ENCODE measurements at regions not wholly inside any gene's neighbourhood (a gene's known extent, or its start where the extent isn't known, plus 50 kb on each side); places are given as distances from the start of the nearest gene placed in this dataset.

- no peak for DNase-seq (ENCODE audit: low read depth, low spot score)
Measured at GRCh38 chr15:97688886-97689285, 271.6 kb upstream of the ARRDC4 start.

GRCh38 chr15:97691078-97691477, 269.4 kb upstream of the ARRDC4 start:
- DNase-seq (ENCODE audit: low read depth, low spot score), result no peak

- DNase-seq (ENCODE audit: low read depth, low spot score), result no peak
Measured at GRCh38 chr15:97691799-97692198, 268.7 kb upstream of the ARRDC4 start.

DNA sequence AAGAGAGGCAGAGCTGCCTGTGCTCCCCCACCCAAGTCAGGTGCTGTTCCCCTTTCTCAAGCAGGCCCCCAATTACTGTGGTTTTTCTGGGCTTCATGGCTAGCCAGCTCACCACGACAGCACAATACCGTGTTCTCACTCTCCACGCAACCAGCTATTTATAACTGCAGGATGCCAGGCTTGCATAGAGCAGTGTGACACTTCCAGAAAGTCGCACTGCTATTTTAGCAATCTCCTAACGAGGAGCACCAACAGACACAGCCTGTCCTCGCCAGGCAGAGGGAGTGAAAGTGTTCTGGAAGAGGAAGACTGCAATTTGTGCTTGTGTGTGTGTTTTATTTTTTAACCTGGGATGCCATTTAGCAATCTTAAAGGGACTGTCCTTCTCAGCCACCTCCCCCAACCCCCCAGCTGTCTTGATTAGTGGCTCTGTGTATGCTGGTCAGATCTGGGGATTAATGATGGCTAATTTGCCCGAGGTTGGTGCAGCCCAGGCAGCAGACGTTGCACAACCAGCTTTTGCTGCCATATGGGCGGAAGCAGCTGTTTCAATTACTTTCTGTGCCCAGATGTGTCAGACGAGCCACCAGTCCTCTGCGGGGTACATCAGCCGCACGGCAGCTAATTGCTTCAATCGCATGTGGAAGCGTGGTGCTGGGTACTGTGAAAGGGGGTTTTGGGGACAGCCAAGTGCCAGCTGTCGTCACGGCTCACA, 268.0 kb upstream of the ARRDC4 start:
- DNase-seq (ENCODE audit: low read depth, low spot score), result no peak

DNA sequence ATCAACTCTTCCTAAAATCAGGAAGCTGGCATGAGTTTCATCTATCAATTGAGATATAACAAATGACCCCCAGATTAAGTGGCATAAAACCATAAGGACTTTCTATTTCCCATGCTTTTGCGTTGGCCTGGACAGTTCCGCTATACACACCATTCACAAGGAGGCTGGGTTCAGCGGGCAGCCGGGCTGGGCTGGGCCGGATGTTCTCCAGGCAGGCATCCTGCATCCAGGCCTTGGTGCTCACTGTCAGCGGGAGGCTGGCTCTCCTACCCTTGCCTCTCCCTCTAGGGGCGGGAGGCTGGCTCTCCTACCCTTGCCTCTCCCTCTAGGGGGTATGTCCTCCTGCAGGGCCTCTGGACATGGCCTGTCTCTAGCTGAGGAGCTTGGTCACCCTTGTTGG, 266.0 kb upstream of the ARRDC4 start:
- no peak for DNase-seq (ENCODE audit: low read depth, low spot score)

- DNase-seq (ENCODE audit: low read depth, low spot score), result no peak
Measured at GRCh38 chr15:97703400-97703799, 257.1 kb upstream of the ARRDC4 start.

DNA sequence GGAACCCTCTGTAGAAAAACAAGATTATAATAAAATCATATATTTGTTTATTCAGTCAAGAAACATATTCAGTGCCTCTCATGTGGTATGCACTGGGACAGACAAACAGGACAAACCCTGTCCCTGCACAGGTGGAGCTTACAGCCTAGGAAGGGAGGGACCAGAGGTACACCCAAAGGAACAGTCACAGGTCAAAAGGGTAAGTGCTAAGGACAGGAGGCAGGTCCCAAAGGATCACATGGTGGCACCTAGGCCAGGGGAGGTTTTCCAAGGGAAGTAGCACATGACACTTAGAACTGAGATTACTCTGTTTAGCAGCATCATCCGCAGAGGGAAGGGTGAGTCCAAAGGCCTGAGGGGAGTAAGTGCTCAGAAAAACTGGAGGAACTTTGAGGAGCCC, 254.4 kb upstream of the ARRDC4 start:
- no peak for DNase-seq (ENCODE audit: low read depth, low spot score)

DNA sequence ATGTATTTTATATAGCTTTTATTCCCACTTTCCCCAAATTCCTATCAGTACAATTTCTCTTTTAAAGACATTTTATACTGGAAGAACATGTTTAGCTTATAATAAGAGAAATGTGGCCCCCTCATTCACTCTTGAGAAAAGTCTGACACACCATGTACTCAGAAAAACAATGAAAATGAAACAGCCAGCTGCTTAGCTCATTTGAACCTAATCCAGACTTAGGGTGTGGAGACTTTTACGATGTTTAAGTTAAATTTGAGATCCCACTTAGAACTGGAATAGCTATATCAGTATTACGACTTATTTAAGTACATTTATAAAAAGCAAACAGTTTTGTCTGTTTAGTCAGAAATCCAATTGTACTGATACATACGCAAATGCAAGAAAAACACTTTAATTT, 252.3 kb upstream of the ARRDC4 start:
- DNase-seq (ENCODE audit: low read depth, low spot score), result no peak

- no peak for DNase-seq (ENCODE audit: low read depth, low spot score)
Measured at GRCh38 chr15:97712530-97712929, 248.0 kb upstream of the ARRDC4 start.

DNA sequence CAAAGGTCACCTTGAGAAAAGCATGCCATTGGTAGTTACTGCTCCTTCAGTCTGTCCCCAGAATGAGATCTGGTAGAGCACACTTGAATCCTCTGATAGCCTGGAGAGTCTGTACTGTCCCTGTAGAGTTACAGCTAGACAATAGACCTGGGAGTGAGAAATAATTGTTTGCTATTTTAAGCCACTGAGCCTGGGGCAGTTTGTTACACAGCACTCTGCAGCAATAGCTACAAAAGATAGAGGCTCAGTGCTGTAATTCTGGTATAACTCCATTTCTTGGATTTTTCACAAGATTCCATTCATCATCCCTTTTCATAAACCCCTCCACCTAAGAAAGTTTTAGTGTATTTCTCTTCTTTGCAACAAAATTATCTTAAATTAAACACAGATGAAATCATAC, 242.7 kb upstream of the ARRDC4 start:
- DNase-seq (ENCODE audit: low read depth, low spot score), result no peak

DNA sequence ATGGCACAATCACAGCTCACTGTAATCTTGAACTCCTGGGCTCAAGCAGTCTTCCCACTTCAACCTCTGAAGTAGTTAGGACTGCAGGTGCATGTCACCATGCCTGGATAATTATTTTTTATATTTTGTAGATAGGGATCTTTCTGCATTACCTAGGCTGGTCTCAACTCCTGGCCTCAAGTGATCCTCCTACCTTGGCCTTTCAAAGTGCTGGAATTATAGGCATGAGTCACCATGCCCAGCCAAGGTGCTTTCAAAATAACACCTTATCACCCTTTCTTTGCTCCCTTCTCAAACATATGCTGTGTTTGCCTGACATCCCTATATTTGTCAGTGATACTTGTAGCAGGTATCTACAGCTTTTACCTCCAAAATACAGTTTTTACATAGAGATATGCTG, 242.0 kb upstream of the ARRDC4 start:
- DNase-seq (ENCODE audit: low read depth, low spot score), result no peak

DNA sequence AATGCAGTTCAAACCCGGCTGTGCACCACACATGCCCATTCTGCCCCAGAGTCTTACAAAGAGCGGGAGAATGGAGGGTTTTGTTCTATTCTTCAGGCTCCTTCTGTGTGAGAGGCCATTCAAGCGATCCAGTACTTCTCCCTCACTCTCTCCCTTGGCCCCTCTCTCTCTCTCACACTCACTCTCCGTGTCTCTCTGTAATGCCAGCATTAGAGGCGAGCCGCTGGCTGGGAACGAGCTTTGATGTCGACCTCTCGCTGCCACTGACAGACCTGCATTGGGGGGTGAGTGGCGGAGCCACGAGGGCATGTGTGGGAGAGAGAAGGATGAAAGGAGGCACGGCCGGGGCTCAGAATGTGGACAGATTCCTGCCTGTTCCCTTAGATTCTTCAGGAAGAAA, 231.7 kb upstream of the ARRDC4 start:
- DNase-seq (ENCODE audit: low read depth, low spot score), result no peak

- no peak for DNase-seq (ENCODE audit: low read depth, low spot score)
Measured at GRCh38 chr15:97729270-97729669, 231.2 kb upstream of the ARRDC4 start.

GRCh38 chr15:97730315-97730714, 230.2 kb upstream of the ARRDC4 start:
- DNase-seq (ENCODE audit: low read depth, low spot score), result no peak

DNA sequence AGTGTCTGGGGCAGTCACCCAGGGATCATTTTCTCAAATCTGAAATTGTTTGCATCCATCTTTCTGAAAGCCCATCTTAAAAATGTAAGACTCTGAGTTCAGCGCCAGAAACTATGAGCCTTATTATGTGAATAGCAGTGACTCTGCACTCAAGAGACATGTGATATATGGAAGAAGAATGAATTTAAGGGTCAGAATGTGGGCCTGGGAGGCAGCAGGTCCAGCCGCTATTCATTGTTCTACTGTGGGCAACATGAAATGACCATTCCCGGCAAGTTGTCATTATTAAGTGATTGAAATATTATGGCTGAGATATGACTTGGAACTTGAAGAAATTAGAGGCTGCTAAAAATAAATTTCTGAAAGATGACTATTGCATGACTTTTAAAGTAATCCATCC, 228.6 kb upstream of the ARRDC4 start:
- DNase-seq (ENCODE audit: low read depth, low spot score), result no peak

DNA sequence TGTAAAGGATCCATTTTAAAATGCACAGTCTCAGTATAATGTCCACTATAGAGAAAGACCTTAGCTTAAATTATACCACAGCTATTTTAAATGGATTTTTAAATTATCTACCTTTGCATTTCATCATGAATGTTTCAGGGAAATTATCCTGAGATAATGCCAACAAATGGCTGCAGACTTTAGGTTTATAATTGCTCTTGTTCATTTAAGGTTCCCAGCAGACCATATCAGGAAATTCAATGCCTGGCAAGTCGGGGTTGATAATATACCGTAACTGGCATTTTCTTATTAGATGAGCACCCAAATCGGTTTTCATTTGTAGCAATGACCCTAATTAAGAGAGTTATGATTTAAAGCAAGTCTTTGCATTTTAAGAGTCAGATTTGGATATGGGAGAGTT, 227.1 kb upstream of the ARRDC4 start:
- no peak for DNase-seq (ENCODE audit: low read depth, low spot score)

- DNase-seq (ENCODE audit: low read depth, low spot score), result no peak
Measured at GRCh38 chr15:97736748-97737147, 223.8 kb upstream of the ARRDC4 start.

- no peak for DNase-seq (ENCODE audit: low read depth, low spot score)
Measured at GRCh38 chr15:97745481-97746071, 214.9 kb upstream of the ARRDC4 start.

- DNase-seq (ENCODE audit: low read depth, low spot score), result no peak
Measured at GRCh38 chr15:97747342-97747741, 213.2 kb upstream of the ARRDC4 start.

- no peak for DNase-seq (ENCODE audit: low read depth, low spot score)
Measured at GRCh38 chr15:97748576-97748975, 211.9 kb upstream of the ARRDC4 start.

DNA sequence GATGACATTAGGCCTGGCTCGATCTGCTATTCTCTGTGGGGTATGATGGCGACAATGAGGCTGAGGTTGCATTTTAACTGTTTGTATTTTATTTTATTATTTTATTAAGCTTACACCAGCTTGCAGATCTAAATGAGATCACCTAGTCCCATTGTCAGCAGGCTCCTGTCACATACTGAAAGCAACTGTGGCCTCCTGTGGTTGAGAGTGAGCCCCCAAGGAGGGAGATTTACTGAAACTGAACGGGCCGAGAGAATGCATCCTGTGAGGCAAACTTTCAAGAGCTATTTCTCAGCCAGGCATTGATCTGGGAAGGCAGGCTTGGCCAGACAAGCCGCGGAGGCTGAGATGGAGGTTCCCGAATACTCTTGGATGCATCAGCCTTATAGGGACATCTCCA, 210.4 kb upstream of the ARRDC4 start:
- DNase-seq (ENCODE audit: low read depth, low spot score), result no peak

DNA sequence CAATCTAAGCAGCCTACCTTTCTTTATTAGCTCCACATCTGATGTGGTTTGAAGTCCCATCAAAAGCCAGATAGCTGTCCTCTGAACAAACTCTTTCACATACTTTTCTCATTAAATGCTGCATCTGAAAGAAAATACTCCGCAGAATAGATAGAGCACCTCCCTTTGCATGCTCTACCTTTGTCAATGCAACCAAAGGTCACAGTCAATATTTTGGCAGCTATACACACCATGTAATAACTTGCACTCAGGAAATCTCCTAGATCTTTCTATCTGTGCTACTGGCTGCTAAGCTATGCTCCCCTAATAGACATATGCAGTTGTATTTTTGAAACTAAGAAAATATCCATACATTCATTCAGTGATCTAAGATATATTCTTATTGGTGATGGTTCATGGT, 204.8 kb upstream of the ARRDC4 start:
- no peak for DNase-seq (ENCODE audit: low read depth, low spot score)

DNA sequence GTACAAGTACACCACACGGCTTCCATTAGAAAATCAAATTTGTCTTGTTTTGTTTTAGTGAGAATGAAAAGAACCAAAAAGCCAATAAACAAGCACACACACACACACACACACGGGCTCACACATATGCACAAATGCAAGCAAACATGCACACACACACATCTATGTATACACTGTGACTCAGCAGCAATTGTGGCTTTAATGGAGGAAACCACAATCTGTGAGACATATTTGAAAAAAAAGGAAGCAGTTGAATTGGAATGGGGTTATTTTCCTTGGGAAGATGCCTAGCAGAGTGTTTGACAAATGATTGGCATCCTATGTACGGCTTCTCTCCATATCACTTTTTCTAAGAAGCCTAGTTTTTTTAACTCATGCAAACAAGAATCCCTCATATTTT, 201.1 kb upstream of the ARRDC4 start:
- DNase-seq (ENCODE audit: low read depth, low spot score), result no peak

DNA sequence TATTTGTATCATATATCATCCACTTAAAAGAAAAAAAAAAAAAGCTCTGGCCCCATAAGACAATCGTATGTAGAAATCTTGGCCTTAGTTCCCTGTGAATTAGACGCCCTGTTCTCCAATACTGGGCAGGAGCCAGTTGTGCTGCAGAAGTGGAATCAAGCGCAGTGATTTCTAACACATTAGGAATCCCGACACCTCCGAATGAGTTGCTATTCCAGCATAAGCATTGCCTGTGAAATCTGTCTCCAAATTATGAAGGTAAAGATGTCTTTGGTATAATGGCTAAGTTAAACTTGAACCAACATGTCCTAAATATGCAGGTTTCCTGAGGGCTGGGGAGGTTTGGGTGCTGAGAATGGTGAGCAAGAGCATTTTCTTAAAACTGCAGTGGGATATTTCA, 199.4 kb upstream of the ARRDC4 start:
- no peak for DNase-seq (ENCODE audit: low read depth, low spot score)
